ENCODE measurements at regions not wholly inside any gene's neighbourhood (a gene's known extent, or its start where the extent isn't known, plus 50 kb on each side); places are given as distances from the start of the nearest gene placed in this dataset.

- no peak for TF ChIP-seq POLR2A (IDR thresholded peaks at IDR 0.05)
- no peak for TF ChIP-seq CTCF (IDR thresholded peaks at IDR 0.05)
- no peak for TF ChIP-seq POLR2AphosphoS5 (IDR thresholded peaks at IDR 0.05)
- no peak for TF ChIP-seq EP300 (IDR thresholded peaks at IDR 0.05; ENCODE audit: low read depth)
These were observed 154.8 kb upstream of the APCDD1 start for GRCh38 chr18:10299643-10300042.
